GM12891 (cell line): ENCODE measurements at regions not wholly inside any gene's neighbourhood (a gene's known extent, or its start where the extent isn't known, plus 50 kb on each side); places are given as distances from the start of the nearest gene placed in this dataset.
"Not testable (repeated sequence)": the region's sequence is repeated elsewhere in the genome, so short reads cannot be mapped to it uniquely, and the experiment has no call there.

Experiments used
- DNase-seq: peaks from one replicate; pipeline ENCODE4 v3.0.0; 2011; ENCODE audit warnings: low spot score; ENCODE audit not compliant: insufficient read length
- FAIRE-seq: peaks from 2 replicates; lab custom pipeline; 2011; peaks lifted over from hg19 to GRCh38; lab: Jason Lieb, UNC
- PAX5 ChIP-seq: IDR thresholded peaks from 2 replicates; pipeline ENCODE4 v1.6.1; 2011; ENCODE audit warnings: low read length, moderate library complexity, mild to moderate bottlenecking; ENCODE audit not compliant: insufficient read depth, severe bottlenecking
- POLR2A ChIP-seq: IDR thresholded peaks from 2 replicates; pipeline ENCODE4 v1.6.1; 2011; ENCODE audit warnings: low read depth, low read length, control low read depth
- POLR2AphosphoS5 ChIP-seq: IDR thresholded peaks from 2 replicates; pipeline ENCODE4 v1.6.1; 2011; ENCODE audit warnings: low read depth, low read length, control low read depth
- POU2F2 ChIP-seq: IDR thresholded peaks from 2 replicates; pipeline ENCODE4 v1.6.1; 2011; ENCODE audit warnings: low read depth, mild to moderate bottlenecking, control low read depth, low read length, moderate library complexity
- SPI1 ChIP-seq: IDR thresholded peaks from 2 replicates; pipeline ENCODE4 v1.6.1; 2011; ENCODE audit warnings: low read depth, low read length, control low read depth
- TAF1 ChIP-seq: IDR thresholded peaks from 2 replicates; pipeline ENCODE4 v1.6.1; 2011; ENCODE audit warnings: low read depth, low read length, control low read depth

GRCh38 chr2:209298601-209299000, 125.2 kb upstream of the MAP2 start:
- no peak for DNase-seq
- TF ChIP-seq TAF1 (no peak), PAX5 (no peak), POU2F2 (no peak), SPI1 (no peak), POLR2A (no peak), POLR2AphosphoS5 (no peak)
- FAIRE-seq: no peak

- not testable (repeated sequence) for DNase-seq, FAIRE-seq
Measured at GRCh38 chr2:209299478-209299877, 124.4 kb upstream of the MAP2 start.

GRCh38 chr2:209300766-209301165, 123.1 kb upstream of the MAP2 start:
- DNase-seq, FAIRE-seq: not testable (repeated sequence)

GRCh38 chr2:209305026-209305425, 118.8 kb upstream of the MAP2 start:
- DNase-seq: no peak
- FAIRE-seq: no peak
- TF ChIP-seq POLR2AphosphoS5 (no peak), PAX5 (no peak), POLR2A (no peak), SPI1 (no peak), POU2F2 (no peak), TAF1 (no peak)

DNA sequence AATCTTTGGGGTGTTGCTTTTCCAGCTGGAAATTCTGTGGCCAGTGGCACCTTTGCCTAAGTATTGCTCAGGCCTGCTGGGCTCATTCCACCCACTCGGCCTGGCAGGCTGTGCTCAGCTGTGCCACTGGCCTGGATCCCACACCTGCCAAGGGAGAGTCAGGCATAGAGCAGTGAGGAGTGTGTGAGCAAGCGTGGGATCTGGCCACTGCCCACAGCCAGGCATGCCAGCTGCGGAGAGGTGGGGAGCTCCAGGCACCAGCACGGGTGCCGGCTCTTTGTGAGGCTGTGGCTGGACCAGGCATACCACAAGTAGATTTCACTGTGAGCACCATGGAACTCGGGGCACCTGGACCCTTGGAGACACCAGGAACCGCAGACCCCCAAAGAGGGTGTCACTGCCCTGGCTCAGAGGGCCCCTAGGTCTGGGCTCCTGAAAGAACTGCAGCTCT, 118.1 kb upstream of the MAP2 start:
- TF ChIP-seq PAX5: no peak
- no peak for TF ChIP-seq POLR2A
- TF ChIP-seq SPI1: no peak
- no peak for TF ChIP-seq POLR2AphosphoS5
- TF ChIP-seq POU2F2: no peak
- DNase-seq: no peak
- no peak for FAIRE-seq

- TF ChIP-seq PAX5: no peak
- TF ChIP-seq POLR2AphosphoS5: no peak
- TF ChIP-seq SPI1: no peak
- no peak for TF ChIP-seq POU2F2
- TF ChIP-seq TAF1: no peak
- TF ChIP-seq POLR2A: no peak
- DNase-seq (no peak), FAIRE-seq (no peak)
Measured at GRCh38 chr2:209307161-209308001, 116.5 kb upstream of the MAP2 start.

GRCh38 chr2:209308415-209308814, 115.4 kb upstream of the MAP2 start:
- DNase-seq: no peak
- TF ChIP-seq SPI1: no peak
- no peak for TF ChIP-seq PAX5
- TF ChIP-seq POLR2A: no peak
- TF ChIP-seq POLR2AphosphoS5: no peak
- no peak for TF ChIP-seq POU2F2
- TF ChIP-seq TAF1: no peak
- FAIRE-seq: no peak

DNA sequence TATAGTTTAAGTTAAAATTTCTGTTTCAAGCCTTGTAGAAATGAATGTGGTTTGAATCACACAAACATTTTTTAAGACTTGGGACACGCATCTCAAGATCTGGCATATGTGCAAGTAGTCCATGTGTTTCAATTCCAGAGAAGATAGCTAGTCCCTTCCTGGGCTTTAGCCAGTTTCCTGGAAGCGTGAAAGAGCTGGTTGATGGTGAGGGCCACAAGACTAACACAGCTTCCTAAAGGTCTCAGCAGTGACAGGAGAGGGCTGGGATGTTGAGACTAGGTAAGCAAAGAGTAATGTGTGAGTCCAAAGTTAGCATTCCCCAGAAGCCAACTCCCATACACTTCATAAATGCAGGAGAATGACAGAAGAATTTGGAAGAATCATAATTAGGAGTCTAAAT, 111.9 kb upstream of the MAP2 start:
- DNase-seq (no peak), FAIRE-seq (no peak)
- TF ChIP-seq TAF1 (no peak), POU2F2 (no peak), PAX5 (no peak), POLR2AphosphoS5 (no peak), POLR2A (no peak), SPI1 (no peak)

- not testable (repeated sequence) for FAIRE-seq, DNase-seq
Measured at GRCh38 chr2:209312450-209312849, 111.4 kb upstream of the MAP2 start.

GRCh38 chr2:209314653-209315052, 109.2 kb upstream of the MAP2 start:
- no peak for DNase-seq
- no peak for TF ChIP-seq TAF1
- no peak for TF ChIP-seq POLR2AphosphoS5
- TF ChIP-seq SPI1: no peak
- TF ChIP-seq POU2F2: no peak
- no peak for TF ChIP-seq POLR2A
- no peak for TF ChIP-seq PAX5
- no peak for FAIRE-seq

DNA sequence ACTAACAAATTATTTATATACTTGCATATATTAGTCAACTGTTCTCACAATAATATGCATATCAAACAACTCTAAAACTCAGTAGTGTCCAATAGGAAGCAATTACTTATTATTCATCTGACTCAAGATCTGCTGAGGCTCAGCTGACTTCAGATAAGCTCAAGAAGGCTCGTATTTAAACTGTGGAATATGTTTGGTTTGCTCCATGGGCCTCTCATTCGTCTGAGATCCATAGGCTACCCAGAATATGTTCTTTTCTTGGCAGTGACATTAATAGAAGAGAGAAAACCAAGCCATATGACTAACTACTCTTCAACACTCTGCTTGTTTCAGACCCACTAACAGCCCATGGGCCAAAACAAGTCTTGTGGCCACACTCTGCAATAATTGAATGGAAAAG, 107.7 kb upstream of the MAP2 start:
- DNase-seq: no peak
- no peak for FAIRE-seq
- TF ChIP-seq PAX5: no peak
- no peak for TF ChIP-seq POLR2AphosphoS5
- TF ChIP-seq POLR2A: no peak
- TF ChIP-seq POU2F2: no peak
- no peak for TF ChIP-seq SPI1
- TF ChIP-seq TAF1: no peak
